ENCODE measurements at regions not wholly inside any gene's neighbourhood (a gene's known extent, or its start where the extent isn't known, plus 50 kb on each side); places are given as distances from the start of the nearest gene placed in this dataset.

DNA sequence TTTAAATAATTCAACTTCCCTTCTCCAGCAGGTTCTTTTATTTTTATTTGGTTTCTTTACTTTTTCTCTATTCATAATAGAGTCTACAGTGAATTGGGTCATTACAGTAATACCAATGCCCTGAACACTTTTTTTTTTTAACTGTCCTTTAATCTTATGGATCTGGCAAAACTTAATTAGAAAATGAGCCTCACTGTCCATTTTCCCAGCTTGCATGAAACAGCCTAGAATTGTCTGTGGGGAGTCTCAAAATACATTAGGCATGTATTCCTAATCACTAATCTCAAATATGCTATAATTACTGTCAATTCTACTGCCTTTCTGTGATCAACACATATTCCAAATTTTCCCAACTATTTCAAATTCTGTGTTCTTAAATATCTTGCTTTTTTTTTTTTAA, 406.8 kb downstream of the ANXA1 start:
- Mint-ChIP-seq H3K27me3 (ENCODE audit: low read depth in 3 of 3) (peaks cover 0 to 1% (median 0%) of the 10 kb centered on the region in 3 donors), H3K4me3 (no peak overlapping the region), H3K9me3 (peaks cover 0 to 1% (median 0%) of the 10 kb centered on the region in 7 donors), H3K4me1 (no peaks in the 10 kb centered on the region), H3K36me3 (no peaks in the 10 kb centered on the region), H3K27ac (no peak overlapping the region)
- no peak for DNase-seq
- no peaks in the 10 kb centered on the region for H3K27me3 ChIP-seq (ENCODE audit: control insufficient read depth in 2 of 2, insufficient read depth in 2 of 2, low read length in 2 of 2)
- H3K4me2 ChIP-seq (replicated peaks; ENCODE audit: extremely low read depth, low read length, poor library complexity, severe bottlenecking), result no peak overlapping the region
- H3K4me1 ChIP-seq (ENCODE audit: control insufficient read depth in 1 of 2, insufficient read depth in 2 of 2, low read length in 2 of 2), result no peaks in the 10 kb centered on the region
- no peak overlapping the region for H3K4me3 ChIP-seq (replicated peaks in 1 of 3; ENCODE audit: low read depth in 2 of 3, low read length in 3 of 3)
- H3K9me3 ChIP-seq (replicated peaks in 1 of 2; ENCODE audit: control insufficient read depth in 1 of 2, insufficient read depth in 1 of 2, low read length in 2 of 2), result no peaks in the 10 kb centered on the region
- TF ChIP-seq, protein P1, sequence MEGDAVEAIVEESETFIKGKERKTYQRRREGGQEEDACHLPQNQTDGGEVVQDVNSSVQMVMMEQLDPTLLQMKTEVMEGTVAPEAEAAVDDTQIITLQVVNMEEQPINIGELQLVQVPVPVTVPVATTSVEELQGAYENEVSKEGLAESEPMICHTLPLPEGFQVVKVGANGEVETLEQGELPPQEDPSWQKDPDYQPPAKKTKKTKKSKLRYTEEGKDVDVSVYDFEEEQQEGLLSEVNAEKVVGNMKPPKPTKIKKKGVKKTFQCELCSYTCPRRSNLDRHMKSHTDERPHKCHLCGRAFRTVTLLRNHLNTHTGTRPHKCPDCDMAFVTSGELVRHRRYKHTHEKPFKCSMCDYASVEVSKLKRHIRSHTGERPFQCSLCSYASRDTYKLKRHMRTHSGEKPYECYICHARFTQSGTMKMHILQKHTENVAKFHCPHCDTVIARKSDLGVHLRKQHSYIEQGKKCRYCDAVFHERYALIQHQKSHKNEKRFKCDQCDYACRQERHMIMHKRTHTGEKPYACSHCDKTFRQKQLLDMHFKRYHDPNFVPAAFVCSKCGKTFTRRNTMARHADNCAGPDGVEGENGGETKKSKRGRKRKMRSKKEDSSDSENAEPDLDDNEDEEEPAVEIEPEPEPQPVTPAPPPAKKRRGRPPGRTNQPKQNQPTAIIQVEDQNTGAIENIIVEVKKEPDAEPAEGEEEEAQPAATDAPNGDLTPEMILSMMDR (IDR thresholded peaks at IDR 0.05), result no peak
- no peaks in the 10 kb centered on the region for H3K79me2 ChIP-seq (ENCODE audit: insufficient read depth, low read length)
- H3K27ac ChIP-seq (ENCODE audit: low read depth in 1 of 2, low read length in 2 of 2), result no peak overlapping the region
- no peak overlapping the region for H2AFZ ChIP-seq (ENCODE audit: insufficient read depth, low read depth, low read length, poor library complexity, severe bottlenecking)
- intact Hi-C loops (cut with micrococcal nuclease), result no loop called here
- no peak overlapping the region for H3K9ac ChIP-seq (ENCODE audit: insufficient read depth, low read length, poor library complexity, severe bottlenecking)
- no peaks in the 10 kb centered on the region for H4K20me1 ChIP-seq (ENCODE audit: insufficient read depth, low read length)
- no peaks in the 10 kb centered on the region for H3K36me3 ChIP-seq (replicated peaks in 1 of 2; ENCODE audit: control insufficient read depth in 1 of 2, insufficient read depth in 2 of 2, low read length in 2 of 2)

DNA sequence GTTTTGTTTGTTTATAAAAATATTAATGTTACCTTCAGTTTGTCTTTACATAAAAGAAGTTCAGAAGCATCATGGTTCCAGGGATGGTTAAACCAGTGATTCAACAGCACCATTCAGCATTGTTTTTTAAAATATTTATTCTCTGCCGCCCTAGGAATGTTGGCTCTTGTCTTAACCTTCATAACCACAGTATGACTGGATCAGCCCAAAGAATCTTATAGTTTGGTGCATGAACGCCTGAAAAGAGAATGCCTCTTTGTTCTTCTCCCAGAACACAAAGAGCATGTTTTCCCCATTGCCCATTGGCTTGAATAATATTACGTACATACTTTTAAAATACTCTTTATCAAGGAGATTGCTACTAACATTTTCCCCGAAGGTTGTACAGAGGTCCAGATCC, 413.4 kb downstream of the ANXA1 start:
- Histone ChIP-seq H3K27ac (ENCODE audit: low read depth in 1 of 2, low read length in 2 of 2) (no peak overlapping the region), H3K9ac (ENCODE audit: insufficient read depth, low read length, poor library complexity, severe bottlenecking) (no peak overlapping the region), H3K4me3 (replicated peaks in 1 of 3; ENCODE audit: low read depth in 2 of 3, low read length in 3 of 3) (no peak overlapping the region), H4K20me1 (ENCODE audit: insufficient read depth, low read length) (no peaks in the 10 kb centered on the region), H3K9me3 (replicated peaks in 1 of 2; ENCODE audit: control insufficient read depth in 1 of 2, insufficient read depth in 1 of 2, low read length in 2 of 2) (no peaks in the 10 kb centered on the region), H3K27me3 (ENCODE audit: control insufficient read depth in 2 of 2, insufficient read depth in 2 of 2, low read length in 2 of 2) (no peaks in the 10 kb centered on the region), H3K4me1 (ENCODE audit: control insufficient read depth in 1 of 2, insufficient read depth in 2 of 2, low read length in 2 of 2) (no peaks in the 10 kb centered on the region), H3K36me3 (replicated peaks in 1 of 2; ENCODE audit: control insufficient read depth in 1 of 2, insufficient read depth in 2 of 2, low read length in 2 of 2) (no peaks in the 10 kb centered on the region), H3K79me2 (ENCODE audit: insufficient read depth, low read length) (no peaks in the 10 kb centered on the region), H2AFZ (ENCODE audit: insufficient read depth, low read depth, low read length, poor library complexity, severe bottlenecking) (no peak overlapping the region), H3K4me2 (replicated peaks; ENCODE audit: extremely low read depth, low read length, poor library complexity, severe bottlenecking) (no peak overlapping the region)
- no CpG with 5 or more reads among the region's 4 CpGs for WGBS (ENCODE audit: insufficient coverage)
- TF ChIP-seq, protein P1 (IDR thresholded peaks at IDR 0.05), result no peak
- H3K27ac Mint-ChIP-seq, result no peak overlapping the region
- DNase-seq, result no peak
- H3K4me3 Mint-ChIP-seq, result no peak overlapping the region
- intact Hi-C loops (cut with micrococcal nuclease), result no loop called here
- peaks cover 0 to 1% (median 0%) of the 10 kb centered on the region in 7 donors for H3K9me3 Mint-ChIP-seq
- no peaks in the 10 kb centered on the region for H3K27me3 Mint-ChIP-seq (ENCODE audit: low read depth in 3 of 3)
- H3K36me3 Mint-ChIP-seq, result no peaks in the 10 kb centered on the region
- no peaks in the 10 kb centered on the region for H3K4me1 Mint-ChIP-seq

Data from CD14-positive monocyte (primary cell).